AG09309 (cell line): ENCODE measurements at regions not wholly inside any gene's neighbourhood (a gene's known extent, or its start where the extent isn't known, plus 50 kb on each side); places are given as distances from the start of the nearest gene placed in this dataset.

ENCODE experiments used
- DNase-seq: peaks from one replicate; pipeline ENCODE4 v3.0.0-alpha.2; 2010; ENCODE audit warnings: low read depth
- H3K4me3 ChIP-seq: 2 replicates; pipeline ENCODE4 v1.5.1; 2011; ENCODE audit warnings: mild to moderate bottlenecking, low read depth, low read length, moderate library complexity; ENCODE audit not compliant: control insufficient read depth
- TF ChIP-seq, protein P1 (sequence below): IDR thresholded peaks from 2 replicates; pipeline ENCODE4 v1.5.1; 2011; ENCODE audit warnings: mild to moderate bottlenecking, low read depth, low read length, inconsistent platforms; ENCODE audit not compliant: insufficient read depth, control insufficient read depth; ENCODE audit errors: missing control alignments

DNA sequence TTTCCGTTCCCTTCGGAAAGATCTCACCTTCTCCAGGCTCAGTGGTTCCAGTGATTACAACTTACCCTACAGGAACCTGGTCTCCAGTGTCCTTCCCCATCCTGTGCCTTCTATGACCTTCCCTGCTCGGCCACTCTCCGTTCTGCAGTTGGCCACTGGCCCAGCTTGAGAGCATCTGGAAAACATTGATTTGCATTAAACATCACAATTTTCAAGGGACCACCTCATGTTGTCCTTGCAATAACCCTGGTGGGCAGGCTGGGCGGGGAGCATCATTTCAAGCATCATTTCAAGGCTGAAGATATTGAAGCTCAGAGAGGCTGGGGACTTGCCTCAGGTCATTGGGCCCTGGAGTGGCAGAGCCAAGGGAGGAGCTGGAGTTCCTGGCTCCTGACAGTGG lies 177.4 kb downstream of the SEC61B start:
- TF ChIP-seq, protein P1, sequence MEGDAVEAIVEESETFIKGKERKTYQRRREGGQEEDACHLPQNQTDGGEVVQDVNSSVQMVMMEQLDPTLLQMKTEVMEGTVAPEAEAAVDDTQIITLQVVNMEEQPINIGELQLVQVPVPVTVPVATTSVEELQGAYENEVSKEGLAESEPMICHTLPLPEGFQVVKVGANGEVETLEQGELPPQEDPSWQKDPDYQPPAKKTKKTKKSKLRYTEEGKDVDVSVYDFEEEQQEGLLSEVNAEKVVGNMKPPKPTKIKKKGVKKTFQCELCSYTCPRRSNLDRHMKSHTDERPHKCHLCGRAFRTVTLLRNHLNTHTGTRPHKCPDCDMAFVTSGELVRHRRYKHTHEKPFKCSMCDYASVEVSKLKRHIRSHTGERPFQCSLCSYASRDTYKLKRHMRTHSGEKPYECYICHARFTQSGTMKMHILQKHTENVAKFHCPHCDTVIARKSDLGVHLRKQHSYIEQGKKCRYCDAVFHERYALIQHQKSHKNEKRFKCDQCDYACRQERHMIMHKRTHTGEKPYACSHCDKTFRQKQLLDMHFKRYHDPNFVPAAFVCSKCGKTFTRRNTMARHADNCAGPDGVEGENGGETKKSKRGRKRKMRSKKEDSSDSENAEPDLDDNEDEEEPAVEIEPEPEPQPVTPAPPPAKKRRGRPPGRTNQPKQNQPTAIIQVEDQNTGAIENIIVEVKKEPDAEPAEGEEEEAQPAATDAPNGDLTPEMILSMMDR, result no peak
- no peak for DNase-seq
- H3K4me3 ChIP-seq, result no peak overlapping the region

DNA sequence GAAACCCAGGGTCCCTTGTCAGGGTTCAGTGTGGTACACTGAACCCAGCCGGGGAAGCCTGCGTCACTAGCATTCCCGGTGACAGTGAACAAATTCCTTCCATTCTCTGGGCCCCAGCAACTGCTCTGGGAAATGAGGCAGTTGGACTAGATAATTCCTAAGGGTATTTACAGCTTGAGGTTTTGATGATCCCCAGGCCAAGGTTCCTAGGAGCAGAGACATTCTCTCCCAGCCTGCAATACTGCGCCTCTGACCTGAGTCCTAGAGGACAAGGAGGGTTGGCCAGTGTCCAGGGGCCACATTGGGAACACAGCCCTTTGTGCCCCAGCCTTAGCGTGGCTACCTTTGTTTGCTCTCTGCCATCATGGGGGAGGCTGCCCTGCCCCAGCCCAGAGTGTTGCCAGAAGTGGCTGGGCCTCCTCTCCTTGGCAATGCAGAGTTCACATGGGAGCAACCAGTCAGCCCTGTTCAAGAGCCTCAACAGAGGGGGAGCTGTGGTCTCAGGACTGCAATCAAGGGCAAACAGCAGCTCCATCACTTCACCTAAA lies 178.2 kb downstream of the SEC61B start:
- TF ChIP-seq, protein P1, result no peak
- no peak overlapping the region for H3K4me3 ChIP-seq
- DNase-seq, result no peak

DNA sequence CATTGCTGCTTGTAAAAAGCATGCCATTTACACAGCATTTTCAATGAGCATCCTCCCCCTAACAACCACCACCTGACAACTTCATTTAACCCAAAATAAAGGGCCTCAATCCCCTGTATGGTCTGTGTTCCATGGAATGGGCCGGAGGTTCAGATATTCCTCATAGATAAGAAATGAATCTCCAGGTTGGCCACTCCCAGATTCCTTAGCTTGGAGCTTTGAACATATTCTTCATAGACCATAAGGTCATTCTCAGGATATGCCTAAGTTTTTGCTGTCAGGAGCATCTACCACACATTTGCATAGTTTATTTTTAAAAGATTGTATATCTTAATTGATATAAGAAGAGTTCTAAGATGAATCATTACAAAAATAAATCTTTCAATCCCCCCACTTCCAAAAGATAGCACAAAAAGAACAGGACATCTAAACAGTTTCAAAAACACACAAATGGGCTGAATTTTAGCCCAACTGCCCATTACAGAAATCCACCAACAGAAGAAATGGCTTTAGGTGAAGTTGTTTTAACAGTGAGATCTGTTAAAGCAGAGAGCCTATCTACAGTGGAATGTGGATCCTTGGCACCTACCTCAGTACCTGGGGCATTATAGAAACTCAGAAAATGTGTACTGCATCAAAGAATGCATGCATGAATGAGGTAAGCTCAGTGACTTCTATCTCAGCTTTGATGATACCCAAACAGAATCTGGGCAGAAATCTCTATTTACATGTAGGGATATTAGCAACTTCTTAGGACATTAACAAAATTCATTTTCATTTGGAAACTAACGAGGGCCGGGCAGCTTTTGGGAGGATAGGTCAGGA lies 179.8 kb downstream of the SEC61B start:
- DNase-seq, result no peak
- TF ChIP-seq, protein P1, result no peak
- no peak overlapping the region for H3K4me3 ChIP-seq

DNA sequence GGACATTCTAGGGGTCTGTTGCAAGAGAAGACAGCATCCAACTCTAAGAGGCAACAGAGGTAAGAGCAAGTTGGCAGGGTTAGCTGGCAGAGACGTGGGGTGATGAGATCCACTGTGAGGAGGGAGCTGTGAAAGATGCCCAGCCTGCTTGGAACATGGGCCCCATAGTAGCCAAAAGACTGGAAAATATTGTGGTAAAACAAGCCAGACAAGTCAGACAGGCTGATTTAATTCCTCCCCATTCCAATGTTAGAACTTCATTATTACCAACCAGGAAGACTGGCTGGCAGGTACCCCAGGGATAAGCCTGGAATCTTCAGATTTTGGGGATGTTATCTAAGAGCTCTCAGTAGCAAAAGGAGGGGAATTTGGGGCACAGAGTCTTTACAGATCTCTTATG lies 181.3 kb downstream of the SEC61B start:
- DNase-seq, result no peak
- TF ChIP-seq, protein P1, result no peak
- H3K4me3 ChIP-seq, result no peak overlapping the region

DNA sequence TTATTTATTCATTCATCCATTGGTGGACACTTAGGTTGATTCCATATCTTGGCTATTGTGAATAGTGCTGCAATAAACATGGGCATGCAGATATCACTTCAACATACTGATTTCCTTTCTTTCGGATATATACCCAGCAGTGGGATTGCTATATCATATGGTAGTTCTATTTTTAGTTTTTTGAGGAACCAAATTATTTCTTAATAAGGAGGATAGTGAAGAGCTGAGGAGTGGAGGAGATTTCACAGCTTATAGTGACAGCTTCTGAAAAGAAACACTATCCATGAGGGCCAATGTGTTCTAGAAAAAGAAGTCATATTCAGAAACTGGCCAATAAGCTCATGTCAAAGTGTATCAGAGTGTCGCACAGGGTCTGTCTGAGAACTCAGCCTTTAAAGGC lies 183.3 kb downstream of the SEC61B start:
- DNase-seq, result no peak
- no peak overlapping the region for H3K4me3 ChIP-seq
- TF ChIP-seq, protein P1, result no peak

DNA sequence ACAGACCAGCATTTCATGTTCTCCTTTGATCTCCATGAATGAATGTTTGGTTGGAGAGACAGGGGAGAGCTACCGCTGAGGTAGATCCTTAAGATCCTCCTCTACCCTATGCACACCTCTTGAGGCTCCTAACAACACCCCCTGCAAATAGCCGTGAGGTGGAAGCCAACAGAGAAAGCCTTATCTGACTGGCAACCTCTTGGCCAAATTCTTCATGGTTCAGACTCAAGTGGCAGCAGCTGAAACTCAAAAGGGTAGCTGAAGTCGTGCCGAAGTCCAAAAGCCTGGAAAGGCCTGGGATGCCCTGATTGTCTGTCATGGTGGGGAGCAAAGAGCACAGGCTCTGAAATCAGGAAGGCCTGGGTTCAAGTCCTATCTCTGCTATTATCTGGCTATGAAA lies 184.9 kb downstream of the SEC61B start:
- TF ChIP-seq, protein P1, result no peak
- no peak for DNase-seq
- H3K4me3 ChIP-seq, result no peak overlapping the region
